ENCODE measurements at regions not wholly inside any gene's neighbourhood (a gene's known extent, or its start where the extent isn't known, plus 50 kb on each side); places are given as distances from the start of the nearest gene placed in this dataset.
A peak's percentile ranks its signal among the peaks of the same experiment; 100 is the strongest.

GRCh38 chr16:73747328-73747727 lies 549.3 kb upstream of the PSMD7 start:
- DNase-seq (ENCODE audit: low spot score, unreplicated experiment) = no peak
- Mint-ChIP-seq H3K27me3 (no peaks in the 10 kb centered on the region), H3K36me3 (ENCODE audit: insufficient read depth) (no peaks in the 10 kb centered on the region), H3K4me1 (ENCODE audit: low read depth) (no peaks in the 10 kb centered on the region), H3K9me3 (ENCODE audit: low read depth) (peaks cover 8% of the 10 kb centered on the region), H3K4me3 (ENCODE audit: low read depth) (no peak overlapping the region), H3K27ac (no peak overlapping the region)
- TF ChIP-seq, protein P1, sequence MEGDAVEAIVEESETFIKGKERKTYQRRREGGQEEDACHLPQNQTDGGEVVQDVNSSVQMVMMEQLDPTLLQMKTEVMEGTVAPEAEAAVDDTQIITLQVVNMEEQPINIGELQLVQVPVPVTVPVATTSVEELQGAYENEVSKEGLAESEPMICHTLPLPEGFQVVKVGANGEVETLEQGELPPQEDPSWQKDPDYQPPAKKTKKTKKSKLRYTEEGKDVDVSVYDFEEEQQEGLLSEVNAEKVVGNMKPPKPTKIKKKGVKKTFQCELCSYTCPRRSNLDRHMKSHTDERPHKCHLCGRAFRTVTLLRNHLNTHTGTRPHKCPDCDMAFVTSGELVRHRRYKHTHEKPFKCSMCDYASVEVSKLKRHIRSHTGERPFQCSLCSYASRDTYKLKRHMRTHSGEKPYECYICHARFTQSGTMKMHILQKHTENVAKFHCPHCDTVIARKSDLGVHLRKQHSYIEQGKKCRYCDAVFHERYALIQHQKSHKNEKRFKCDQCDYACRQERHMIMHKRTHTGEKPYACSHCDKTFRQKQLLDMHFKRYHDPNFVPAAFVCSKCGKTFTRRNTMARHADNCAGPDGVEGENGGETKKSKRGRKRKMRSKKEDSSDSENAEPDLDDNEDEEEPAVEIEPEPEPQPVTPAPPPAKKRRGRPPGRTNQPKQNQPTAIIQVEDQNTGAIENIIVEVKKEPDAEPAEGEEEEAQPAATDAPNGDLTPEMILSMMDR (IDR thresholded peaks at IDR 0.05; ENCODE audit: unreplicated experiment) = no peak

- H3K27me3 Mint-ChIP-seq = no peaks in the 10 kb centered on the region
- H3K4me1 Mint-ChIP-seq (ENCODE audit: low read depth) = no peaks in the 10 kb centered on the region
- no peak overlapping the region for H3K27ac Mint-ChIP-seq
- no peaks in the 10 kb centered on the region for H3K36me3 Mint-ChIP-seq (ENCODE audit: insufficient read depth)
- no peak for DNase-seq (ENCODE audit: low spot score, unreplicated experiment)
- H3K4me3 Mint-ChIP-seq (ENCODE audit: low read depth) = no peak overlapping the region
- TF ChIP-seq, protein P1 (IDR thresholded peaks at IDR 0.05; ENCODE audit: unreplicated experiment) = no peak
- H3K9me3 Mint-ChIP-seq (ENCODE audit: low read depth) = peaks cover 8% of the 10 kb centered on the region
These were observed 550.1 kb upstream of the PSMD7 start for GRCh38 chr16:73746554-73746953.

- no peak for DNase-seq (ENCODE audit: low spot score, unreplicated experiment)
- H3K4me3 Mint-ChIP-seq (ENCODE audit: low read depth) = no peak overlapping the region
- H3K27ac Mint-ChIP-seq = no peak overlapping the region
- TF ChIP-seq, protein P1 (IDR thresholded peaks at IDR 0.05; ENCODE audit: unreplicated experiment) = peak; percentile 17
- H3K4me1 Mint-ChIP-seq (ENCODE audit: low read depth) = no peaks in the 10 kb centered on the region
- H3K27me3 Mint-ChIP-seq = no peaks in the 10 kb centered on the region
- H3K9me3 Mint-ChIP-seq (ENCODE audit: low read depth) = peaks cover 4% of the 10 kb centered on the region
- no peaks in the 10 kb centered on the region for H3K36me3 Mint-ChIP-seq (ENCODE audit: insufficient read depth)
These were observed 552.7 kb upstream of the PSMD7 start for GRCh38 chr16:73743665-73744496.

- Mint-ChIP-seq H3K27me3 (no peaks in the 10 kb centered on the region), H3K27ac (peak overlapping the region; percentile 39), H3K9me3 (ENCODE audit: low read depth) (no peaks in the 10 kb centered on the region), H3K4me1 (ENCODE audit: low read depth) (peaks cover 17% of the 10 kb centered on the region), H3K4me3 (ENCODE audit: low read depth) (no peak overlapping the region), H3K36me3 (ENCODE audit: insufficient read depth) (no peaks in the 10 kb centered on the region)
- TF ChIP-seq, protein P1 (IDR thresholded peaks at IDR 0.05; ENCODE audit: unreplicated experiment) = no peak
- no peak for DNase-seq (ENCODE audit: low spot score, unreplicated experiment)
These were observed 557.4 kb upstream of the PSMD7 start for GRCh38 chr16:73739049-73739769.

GRCh38 chr16:73738266-73738665 lies 558.3 kb upstream of the PSMD7 start:
- no peaks in the 10 kb centered on the region for H3K36me3 Mint-ChIP-seq (ENCODE audit: insufficient read depth)
- H3K4me1 Mint-ChIP-seq (ENCODE audit: low read depth) = peaks cover 17% of the 10 kb centered on the region
- no peak overlapping the region for H3K4me3 Mint-ChIP-seq (ENCODE audit: low read depth)
- DNase-seq (ENCODE audit: low spot score, unreplicated experiment) = no peak
- TF ChIP-seq, protein P1 (IDR thresholded peaks at IDR 0.05; ENCODE audit: unreplicated experiment) = no peak
- H3K27me3 Mint-ChIP-seq = no peaks in the 10 kb centered on the region
- no peak overlapping the region for H3K27ac Mint-ChIP-seq
- no peaks in the 10 kb centered on the region for H3K9me3 Mint-ChIP-seq (ENCODE audit: low read depth)
